Right lobe of liver (tissue), 6 donors: ENCODE measurements at regions not wholly inside any gene's neighbourhood (a gene's known extent, or its start where the extent isn't known, plus 50 kb on each side); places are given as distances from the start of the nearest gene placed in this dataset.

ENCODE experiments used
- ATAC-seq, 4 donors: fragments of 200-7000 bp; cut with Tn5 transposase; one replicate each; pipeline ENCODE4 v1.9.1; 2020; ENCODE audit warnings: mild to moderate bottlenecking in 4 of 4, moderate library complexity in 4 of 4
- DNase-seq, 3 donors: peaks; one replicate each; pipeline ENCODE4 v3.0.0-alpha.2; 2020
- H3K27ac ChIP-seq, 3 donors: fragments of 200-600 bp; one replicate each; pipeline ENCODE4 v1.8.0; 2022
- H3K27me3 ChIP-seq, 2 donors: fragments of 200-600 bp; one replicate each; pipeline ENCODE4 v1.8.0; 2022
- H3K36me3 ChIP-seq, 4 donors: fragments of 200-600 bp; sonication (generic) in 1 of 4; one replicate each; pipeline versions ENCODE4 v1.5.1 to v1.8.0; 2017 to 2022; ENCODE audit warnings: control low read depth in 1 of 4
- H3K4me1 ChIP-seq, 4 donors: fragments of 200-600 bp; sonication (generic) in 1 of 4; one replicate each; pipeline versions ENCODE4 v1.5.1 to v1.8.0; 2017 to 2022; ENCODE audit warnings: control low read depth in 1 of 4
- H3K4me3 ChIP-seq, 3 donors: fragments of 200-600 bp; one replicate each; pipeline ENCODE4 v1.8.0; 2022
- H3K9me3 ChIP-seq, 4 donors: fragments of 200-600 bp; sonication (generic) in 1 of 4; one replicate each; pipeline versions ENCODE4 v1.5.1 to v1.8.0; 2017 to 2022; ENCODE audit warnings: control low read depth in 1 of 4
- CTCF ChIP-seq, 4 donors: fragments of 200-600 bp in 3 of 4; fragments of 450-650 bp in 1 of 4; IDR thresholded peaks; one replicate each; pipeline versions ENCODE4 v1.5.1 to v1.8.0; 2016 to 2022; ENCODE audit warnings: antibody characterized with exemption in 4 of 4, mild to moderate bottlenecking in 2 of 4
- POLR2A ChIP-seq: fragments of 450-650 bp; IDR thresholded peaks from one replicate; pipeline ENCODE4 v1.6.1; 2017; ENCODE audit warnings: antibody characterized with exemption, mild to moderate bottlenecking
- WGBS: methylation state at CpG from one replicate; pipeline ENCODE4 v1.1.6; 2018; ENCODE audit warnings: low coverage, low lambda C conversion rate; ENCODE audit not compliant: insufficient coverage; ENCODE audit errors: missing lambda C conversion rate; 5-methylcytosine and 5-hydroxymethylcytosine counted together
- intact Hi-C, 2 donors: fragments of 100-400 bp; cut with DNase I; formaldehyde crosslinking; loops; one replicate each; pipeline versions ENCODE4 v1.11.2 to v1.14.1; 2022
- donor health status: DM: no; HTN: yes; CAD: no.
- donor health status: DM: no; HTN: no; CAD: no.
- donor health status: DM: no; HTN: no; CAD: no.
- donor health status: DM: no; HTN: yes; CAD: no.
- donor health status: DM: no; HTN: yes; CAD: no.

GRCh38 chr10:14389981-14390590 lies 59.4 kb upstream of the FRMD4A start:
- ATAC-seq = no peak
- Histone ChIP-seq H3K27me3 (no peaks in the 10 kb centered on the region), H3K4me1 (no peaks in the 10 kb centered on the region), H3K4me3 (no peak overlapping the region), H3K36me3 (no peaks in the 10 kb centered on the region), H3K27ac (no peak overlapping the region), H3K9me3 (no peaks in the 10 kb centered on the region)
- intact Hi-C loops = no loop called here
- WGBS = 69% methylated on average over 2 of the region's 2 CpGs
- TF ChIP-seq CTCF (IDR thresholded peaks at IDR 0.05) (no peak), POLR2A (no peak)
- no peak for DNase-seq

DNA sequence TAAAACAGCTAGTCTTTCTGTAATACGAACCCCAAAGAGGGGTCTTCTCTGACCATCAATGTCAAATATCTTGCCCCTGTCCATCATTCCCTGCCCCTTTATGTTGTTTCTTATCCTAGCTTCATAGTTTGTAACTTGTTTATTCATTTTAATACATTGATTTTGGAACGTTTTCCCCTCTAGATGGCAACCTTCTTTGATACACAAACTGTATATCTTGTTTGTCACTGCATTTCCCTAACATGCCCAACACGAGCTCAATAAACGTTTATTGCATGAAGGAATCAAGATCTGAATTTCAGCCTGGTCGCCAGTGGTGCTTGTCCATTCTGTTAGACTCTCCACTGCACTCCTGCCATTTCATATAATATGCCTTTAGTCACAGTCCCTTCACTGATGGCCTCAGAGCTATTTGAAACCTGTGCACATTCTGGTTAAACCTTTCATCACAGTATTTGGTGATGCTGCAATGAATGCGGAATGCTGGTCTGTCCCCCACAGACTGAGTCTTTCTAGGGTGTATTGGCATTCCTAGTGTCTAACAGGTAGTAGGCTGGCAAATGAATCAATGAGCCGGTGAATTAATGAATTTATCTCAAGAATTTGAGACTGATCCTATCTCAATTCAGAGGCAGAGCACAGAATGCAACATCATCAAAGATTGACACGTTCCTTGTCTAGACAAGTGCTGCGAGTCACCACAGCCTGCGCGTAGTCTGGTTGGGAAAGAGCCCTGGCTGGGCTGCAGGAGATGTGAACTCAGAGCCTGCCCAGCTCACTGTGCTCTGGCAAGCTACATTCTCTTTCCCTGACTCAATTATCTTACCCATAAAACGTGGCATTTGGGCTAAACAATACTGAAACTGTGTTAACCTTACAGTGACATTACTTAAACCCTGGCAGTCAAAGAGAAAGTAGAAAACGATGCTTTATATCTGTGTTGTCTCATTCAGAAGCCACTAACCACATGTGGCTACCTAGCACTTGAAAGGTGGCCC lies 55.2 kb upstream of the FRMD4A start:
- Histone ChIP-seq H3K27ac (no peak overlapping the region), H3K4me3 (no peak overlapping the region), H3K36me3 (no peaks in the 10 kb centered on the region), H3K9me3 (no peaks in the 10 kb centered on the region), H3K27me3 (no peaks in the 10 kb centered on the region), H3K4me1 (no peaks in the 10 kb centered on the region)
- no peak for TF ChIP-seq POLR2A
- TF ChIP-seq CTCF (IDR thresholded peaks at IDR 0.05) = no peak
- DNase-seq (no peak), ATAC-seq (no peak)
- 39% methylated on average over 12 of the region's 13 CpGs for WGBS
- intact Hi-C loops = no loop called here

DNA sequence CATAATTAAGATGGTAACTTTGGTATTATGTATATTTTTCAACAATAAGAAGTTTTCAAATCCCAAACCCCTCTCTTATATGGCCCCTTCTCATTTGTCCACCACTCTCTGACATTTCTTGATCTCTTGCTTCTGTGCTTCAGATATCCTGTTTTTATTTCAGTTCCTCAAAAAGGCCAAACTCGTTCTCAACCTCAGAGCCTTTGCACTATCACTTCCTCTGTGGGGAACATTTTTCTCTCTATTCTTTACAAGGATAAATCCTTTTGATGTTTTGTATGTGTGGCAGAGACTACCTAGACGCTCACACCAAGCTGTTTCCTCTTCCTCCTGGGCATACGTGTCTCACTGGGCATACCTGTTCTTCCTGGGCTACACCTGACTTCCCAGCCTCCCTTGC lies 54.2 kb upstream of the FRMD4A start:
- TF ChIP-seq POLR2A (no peak), CTCF (IDR thresholded peaks at IDR 0.05) (no peak)
- no peaks in the 10 kb centered on the region for H3K4me1 ChIP-seq
- DNase-seq (no peak), ATAC-seq (peak in 1 of 4 donors; percentile 32)
- no peaks in the 10 kb centered on the region for H3K36me3 ChIP-seq
- intact Hi-C loops = no loop called here
- no peak overlapping the region for H3K4me3 ChIP-seq
- 25% methylated on average over 3 of the region's 3 CpGs for WGBS
- no peaks in the 10 kb centered on the region for H3K27me3 ChIP-seq
- H3K9me3 ChIP-seq = no peaks in the 10 kb centered on the region
- H3K27ac ChIP-seq = no peak overlapping the region

GRCh38 chr10:14384116-14384730 lies 53.5 kb upstream of the FRMD4A start:
- Histone ChIP-seq H3K9me3 (no peaks in the 10 kb centered on the region), H3K4me3 (no peak overlapping the region), H3K27ac (no peak overlapping the region), H3K4me1 (no peaks in the 10 kb centered on the region), H3K27me3 (no peaks in the 10 kb centered on the region), H3K36me3 (no peaks in the 10 kb centered on the region)
- intact Hi-C loops = no loop called here
- no peak for DNase-seq
- no peak for ATAC-seq
- WGBS = 63% methylated on average over 3 of the region's 3 CpGs
- TF ChIP-seq CTCF (IDR thresholded peaks at IDR 0.05) (no peak), POLR2A (no peak)
